Ishikawa (cell line): ENCODE measurements at regions not wholly inside any gene's neighbourhood (a gene's known extent, or its start where the extent isn't known, plus 50 kb on each side); places are given as distances from the start of the nearest gene placed in this dataset.
A peak's percentile ranks its signal among the peaks of the same experiment; 100 is the strongest.

Experiments
- CEBPB ChIP-seq: IDR thresholded peaks from 2 replicates; pipeline ENCODE4 v1.6.1; 2012
- CREB1 ChIP-seq: IDR thresholded peaks from 2 replicates; pipeline ENCODE4 v1.6.1; 2012; ENCODE audit warnings: low read depth
- EGR1 ChIP-seq: IDR thresholded peaks from 2 replicates; pipeline ENCODE4 v1.6.1; 2012
- EP300 ChIP-seq: IDR thresholded peaks from 2 replicates; pipeline ENCODE4 v1.6.1; 2012; ENCODE audit warnings: borderline replicate concordance
- FOXM1 ChIP-seq: IDR thresholded peaks from 2 replicates; pipeline ENCODE4 v1.6.1; 2012; ENCODE audit warnings: low read depth, borderline replicate concordance
- NFIC ChIP-seq: IDR thresholded peaks from 2 replicates; pipeline ENCODE4 v1.6.1; 2012
- RAD21 ChIP-seq: IDR thresholded peaks from 2 replicates; pipeline ENCODE4 v1.6.1; 2012; ENCODE audit warnings: low read depth
- TAF1 ChIP-seq: IDR thresholded peaks from 2 replicates; pipeline ENCODE4 v1.6.1; 2012; ENCODE audit warnings: low read depth, mild to moderate bottlenecking
- TCF12 ChIP-seq: IDR thresholded peaks from 2 replicates; pipeline ENCODE4 v1.6.1; 2012; ENCODE audit warnings: low read depth
- TEAD4 ChIP-seq: IDR thresholded peaks from 2 replicates; pipeline ENCODE4 v1.6.1; 2012
- YY1 ChIP-seq: IDR thresholded peaks from 2 replicates; pipeline ENCODE4 v1.6.1; 2012; ENCODE audit warnings: low read depth
- ZBTB7A ChIP-seq: IDR thresholded peaks from 2 replicates; pipeline ENCODE4 v1.6.1; 2012; ENCODE audit warnings: low read depth
- TF ChIP-seq, protein P1 (sequence below): IDR thresholded peaks from 2 replicates; pipeline ENCODE4 v1.6.1; 2012; ENCODE audit warnings: low read depth, mild to moderate bottlenecking
- TF ChIP-seq, protein P2 (sequence below): IDR thresholded peaks from 2 replicates; pipeline ENCODE4 v1.6.1; 2012
- TF ChIP-seq, protein P3 (sequence below): IDR thresholded peaks from 2 replicates; pipeline ENCODE4 v1.6.1; 2012

DNA sequence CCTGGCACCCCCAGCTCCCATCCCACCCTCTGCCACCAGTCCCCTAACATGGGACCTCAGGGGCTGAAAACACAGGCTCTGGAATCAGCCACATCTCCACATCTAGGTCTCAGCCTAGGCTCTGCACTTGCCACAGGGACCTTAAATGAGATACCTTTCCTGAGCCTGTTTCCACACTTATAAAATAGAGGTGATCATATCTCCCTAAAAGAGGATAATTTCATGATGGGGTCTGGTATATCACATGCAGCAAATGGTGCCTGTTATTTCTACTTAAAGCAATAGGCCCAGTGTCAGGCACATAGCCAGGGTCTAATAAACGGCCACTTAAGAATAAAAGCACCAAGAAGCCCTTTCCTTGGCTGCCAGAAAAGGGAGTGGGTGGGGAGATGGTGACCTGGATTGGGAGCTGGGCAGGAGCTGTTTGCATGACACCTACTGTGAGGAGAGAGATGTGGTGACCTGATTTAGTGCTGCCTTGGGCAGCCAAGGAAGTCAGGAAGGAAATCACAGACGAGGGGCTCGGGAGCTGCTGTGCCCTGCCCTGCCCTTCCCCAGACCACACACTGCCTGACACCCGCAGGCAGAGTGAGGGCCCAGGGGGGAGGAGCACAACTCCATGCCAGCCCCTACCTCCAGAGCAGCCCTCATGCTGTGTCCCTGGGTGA is 71.2 kb downstream of the IRF2BPL start:
- TF ChIP-seq RAD21: peak; percentile 42; the same call in 1 of the 2 replicates
- peak; percentile 92 for TF ChIP-seq NFIC
- TF ChIP-seq, protein P1, sequence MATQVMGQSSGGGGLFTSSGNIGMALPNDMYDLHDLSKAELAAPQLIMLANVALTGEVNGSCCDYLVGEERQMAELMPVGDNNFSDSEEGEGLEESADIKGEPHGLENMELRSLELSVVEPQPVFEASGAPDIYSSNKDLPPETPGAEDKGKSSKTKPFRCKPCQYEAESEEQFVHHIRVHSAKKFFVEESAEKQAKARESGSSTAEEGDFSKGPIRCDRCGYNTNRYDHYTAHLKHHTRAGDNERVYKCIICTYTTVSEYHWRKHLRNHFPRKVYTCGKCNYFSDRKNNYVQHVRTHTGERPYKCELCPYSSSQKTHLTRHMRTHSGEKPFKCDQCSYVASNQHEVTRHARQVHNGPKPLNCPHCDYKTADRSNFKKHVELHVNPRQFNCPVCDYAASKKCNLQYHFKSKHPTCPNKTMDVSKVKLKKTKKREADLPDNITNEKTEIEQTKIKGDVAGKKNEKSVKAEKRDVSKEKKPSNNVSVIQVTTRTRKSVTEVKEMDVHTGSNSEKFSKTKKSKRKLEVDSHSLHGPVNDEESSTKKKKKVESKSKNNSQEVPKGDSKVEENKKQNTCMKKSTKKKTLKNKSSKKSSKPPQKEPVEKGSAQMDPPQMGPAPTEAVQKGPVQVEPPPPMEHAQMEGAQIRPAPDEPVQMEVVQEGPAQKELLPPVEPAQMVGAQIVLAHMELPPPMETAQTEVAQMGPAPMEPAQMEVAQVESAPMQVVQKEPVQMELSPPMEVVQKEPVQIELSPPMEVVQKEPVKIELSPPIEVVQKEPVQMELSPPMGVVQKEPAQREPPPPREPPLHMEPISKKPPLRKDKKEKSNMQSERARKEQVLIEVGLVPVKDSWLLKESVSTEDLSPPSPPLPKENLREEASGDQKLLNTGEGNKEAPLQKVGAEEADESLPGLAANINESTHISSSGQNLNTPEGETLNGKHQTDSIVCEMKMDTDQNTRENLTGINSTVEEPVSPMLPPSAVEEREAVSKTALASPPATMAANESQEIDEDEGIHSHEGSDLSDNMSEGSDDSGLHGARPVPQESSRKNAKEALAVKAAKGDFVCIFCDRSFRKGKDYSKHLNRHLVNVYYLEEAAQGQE: no peak
- TF ChIP-seq, protein P2, sequence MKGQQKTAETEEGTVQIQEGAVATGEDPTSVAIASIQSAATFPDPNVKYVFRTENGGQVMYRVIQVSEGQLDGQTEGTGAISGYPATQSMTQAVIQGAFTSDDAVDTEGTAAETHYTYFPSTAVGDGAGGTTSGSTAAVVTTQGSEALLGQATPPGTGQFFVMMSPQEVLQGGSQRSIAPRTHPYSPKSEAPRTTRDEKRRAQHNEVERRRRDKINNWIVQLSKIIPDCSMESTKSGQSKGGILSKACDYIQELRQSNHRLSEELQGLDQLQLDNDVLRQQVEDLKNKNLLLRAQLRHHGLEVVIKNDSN: 0 out of 2 replicates have a peak, but pooled peaks have one; percentile 23
- no peak for TF ChIP-seq YY1
- no peak for TF ChIP-seq CREB1
- peak; percentile 64; the same call in 1 of the 2 replicates for TF ChIP-seq EGR1
- peak; percentile 94 for TF ChIP-seq TCF12
- no peak for TF ChIP-seq CEBPB
- TF ChIP-seq FOXM1: peak; percentile 90
- TF ChIP-seq ZBTB7A: peak; percentile 88
- TF ChIP-seq TAF1: no peak
- TF ChIP-seq EP300: peak; percentile 96
- TF ChIP-seq TEAD4: peak; percentile 66
- TF ChIP-seq, protein P3, sequence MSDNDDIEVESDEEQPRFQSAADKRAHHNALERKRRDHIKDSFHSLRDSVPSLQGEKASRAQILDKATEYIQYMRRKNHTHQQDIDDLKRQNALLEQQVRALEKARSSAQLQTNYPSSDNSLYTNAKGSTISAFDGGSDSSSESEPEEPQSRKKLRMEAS: peak; percentile 75

DNA sequence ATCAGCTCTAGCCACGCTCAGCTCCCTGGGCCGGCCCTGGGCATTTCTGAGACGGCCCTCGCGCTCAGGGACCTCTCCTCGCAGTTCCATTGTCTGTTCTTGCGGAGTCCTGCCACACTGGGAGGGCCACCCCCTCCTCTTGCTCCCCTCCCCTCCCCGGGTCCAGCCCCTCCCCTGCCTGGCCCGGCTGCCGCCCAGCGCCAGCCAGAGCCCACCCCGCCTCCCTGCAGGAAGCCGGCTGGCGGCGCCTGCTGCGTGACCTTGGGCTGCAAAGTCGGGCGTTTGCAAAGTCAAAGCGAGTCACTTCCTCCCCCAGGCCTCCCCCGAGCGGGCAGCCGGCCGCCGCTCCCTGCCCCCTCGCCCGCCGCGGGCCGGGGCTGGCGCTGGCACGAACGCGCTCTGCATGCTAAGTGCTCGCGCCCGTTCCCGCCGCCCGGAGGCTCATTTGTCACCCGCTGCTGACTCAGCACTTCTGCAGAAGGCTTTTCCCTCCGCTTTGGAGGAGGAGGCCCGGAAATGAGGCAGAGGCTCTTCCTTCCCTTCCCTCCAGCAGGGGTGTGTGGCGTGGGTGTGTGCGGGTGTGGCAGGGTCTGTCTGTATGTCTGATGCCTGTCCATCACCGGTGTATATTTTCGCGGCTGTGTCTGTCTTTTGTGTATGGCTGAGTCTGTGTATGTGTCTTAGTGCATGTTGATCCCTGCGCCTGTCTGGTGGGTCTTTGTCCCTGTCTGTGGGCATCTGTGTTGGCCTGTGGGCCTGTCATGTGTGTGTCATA is 72.0 kb downstream of the IRF2BPL start:
- TF ChIP-seq, protein P1: 0 out of 2 replicates have a peak, but pooled peaks have one; percentile 10
- TF ChIP-seq TEAD4 (peak; percentile 86), TCF12 (peak; percentile 93), YY1 (no peak; the same call in 1 of the 2 replicates), CREB1 (no peak), CEBPB (peak; percentile 15; the same call in 1 of the 2 replicates), EGR1 (peak; percentile 90), ZBTB7A (no peak; the same call in 1 of the 2 replicates), FOXM1 (peak; percentile 83), TAF1 (0 out of 2 replicates have a peak, but pooled peaks have one; percentile 35), EP300 (peak; percentile 96), NFIC (peak; percentile 89), RAD21 (peak; percentile 29; the same call in 1 of the 2 replicates)
- TF ChIP-seq, protein P3: peak; percentile 87
- TF ChIP-seq, protein P2: no peak; the same call in none of the 2 replicates

DNA sequence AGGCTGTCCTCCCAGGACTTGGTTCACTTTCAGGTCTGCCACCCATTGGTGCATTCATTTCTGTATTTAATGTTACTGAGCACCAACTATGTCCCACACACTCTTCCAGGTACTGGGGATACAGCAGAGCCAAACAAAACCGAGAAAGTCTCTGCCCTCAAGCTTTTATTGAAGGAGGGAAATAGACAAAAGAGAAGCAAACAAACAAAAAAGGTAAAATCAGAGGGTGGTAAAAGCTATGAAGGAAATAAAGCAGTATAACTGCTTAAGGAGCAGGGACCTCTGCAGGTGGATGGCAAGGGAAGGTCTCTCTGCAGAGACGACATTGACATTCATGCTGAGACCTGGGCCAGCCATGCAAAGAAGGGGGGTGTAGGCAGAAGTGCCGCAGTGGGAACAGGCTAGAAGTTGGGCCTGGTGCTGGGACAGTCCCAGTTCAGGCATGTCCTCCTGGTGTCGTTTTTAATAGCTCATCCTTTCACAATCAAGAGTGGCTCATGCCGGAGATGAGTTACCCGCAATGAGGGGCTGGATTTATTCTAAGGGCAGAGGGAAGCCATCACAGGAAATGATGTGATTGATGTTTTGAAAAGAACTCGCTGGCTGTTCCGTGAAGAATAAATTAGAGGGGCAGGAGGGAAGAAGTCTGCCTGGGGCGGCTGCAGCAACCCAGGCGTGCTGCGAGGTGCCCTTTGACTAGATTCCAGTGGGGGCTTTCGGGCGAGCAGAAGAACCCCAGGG is 72.8 kb downstream of the IRF2BPL start:
- no peak for TF ChIP-seq CREB1
- TF ChIP-seq, protein P2: no peak
- TF ChIP-seq RAD21: no peak
- TF ChIP-seq TEAD4: no peak
- TF ChIP-seq EP300: no peak
- TF ChIP-seq, protein P1: no peak
- TF ChIP-seq EGR1: no peak
- no peak for TF ChIP-seq NFIC
